ENCODE measurements at regions not wholly inside any gene's neighbourhood (a gene's known extent, or its start where the extent isn't known, plus 50 kb on each side); places are given as distances from the start of the nearest gene placed in this dataset.
A peak's percentile ranks its signal among the peaks of the same experiment; 100 is the strongest.

- Histone ChIP-seq H3K9me3 (no peaks in the 10 kb centered on the region), H3K4me1 (peaks cover 0 to 11% (median 0%) of the 10 kb centered on the region in 4 donors), H3K27ac (no peak overlapping the region), H3K4me3 (no peak overlapping the region), H3K36me3 (no peaks in the 10 kb centered on the region), H3K27me3 (no peaks in the 10 kb centered on the region)
- 26 to 30% methylated on average over 4 of the region's 4 CpGs for WGBS, 2 donors
- TF ChIP-seq POLR2A (IDR thresholded peaks at IDR 0.05) (no peak), CTCF (IDR thresholded peaks at IDR 0.05) (no peak), EP300 (IDR thresholded peaks at IDR 0.05) (no peak)
- peak; percentile 26 to 48 for DNase-seq (ENCODE audit: low spot score in 2 of 2)
These were observed 101.9 kb downstream of the GAS2L3 start for GRCh38 chr12:100675432-100675831.

GRCh38 chr12:100681074-100681473, 107.6 kb downstream of the GAS2L3 start:
- Histone ChIP-seq H3K4me3 (no peak overlapping the region), H3K27me3 (no peaks in the 10 kb centered on the region)

GRCh38 chr12:100682178-100682577, 108.7 kb downstream of the GAS2L3 start:
- TF ChIP-seq POLR2A (IDR thresholded peaks at IDR 0.05): no peak
- H3K27me3 ChIP-seq: no peaks in the 10 kb centered on the region
- WGBS, 2 donors: 73 to 83% methylated on average over 2 of the region's 2 CpGs
- H3K36me3 ChIP-seq: no peaks in the 10 kb centered on the region
- no peaks in the 10 kb centered on the region for H3K4me1 ChIP-seq
- H3K27ac ChIP-seq: no peak overlapping the region
- no peak for DNase-seq (ENCODE audit: low spot score in 2 of 2)
- H3K9me3 ChIP-seq: peaks cover 0 to 7% (median 0%) of the 10 kb centered on the region in 4 donors
- H3K4me3 ChIP-seq: no peak overlapping the region

More at GRCh38 chr12:100681074-100681473, 107.6 kb downstream of the GAS2L3 start:
- TF ChIP-seq POLR2A (IDR thresholded peaks at IDR 0.05): no peak
- TF ChIP-seq CTCF (IDR thresholded peaks at IDR 0.05): no peak
- no peak for TF ChIP-seq EP300 (IDR thresholded peaks at IDR 0.05)
- no peak overlapping the region for H3K27ac ChIP-seq
- peaks cover 0 to 7% (median 0%) of the 10 kb centered on the region in 4 donors for H3K9me3 ChIP-seq
- DNase-seq (ENCODE audit: low spot score in 2 of 2): no peak
- no peaks in the 10 kb centered on the region for H3K36me3 ChIP-seq
- no peaks in the 10 kb centered on the region for H3K4me1 ChIP-seq

GRCh38 chr12:100687686-100688085, 106.9 kb upstream of the ANO4 start:
- no peak overlapping the region for H3K27ac ChIP-seq
- H3K36me3 ChIP-seq: no peaks in the 10 kb centered on the region
- H3K27me3 ChIP-seq: no peaks in the 10 kb centered on the region
- no peaks in the 10 kb centered on the region for H3K4me1 ChIP-seq
- WGBS, 2 donors: 88 to 93% methylated on average over 1 of the region's 1 CpG
- peaks cover 0 to 7% (median 0%) of the 10 kb centered on the region in 4 donors for H3K9me3 ChIP-seq
- H3K4me3 ChIP-seq: no peak overlapping the region
- no peak for DNase-seq (ENCODE audit: low spot score in 2 of 2)
- TF ChIP-seq POLR2A (IDR thresholded peaks at IDR 0.05) (no peak), CTCF (IDR thresholded peaks at IDR 0.05) (no peak), EP300 (IDR thresholded peaks at IDR 0.05) (no peak)

DNA sequence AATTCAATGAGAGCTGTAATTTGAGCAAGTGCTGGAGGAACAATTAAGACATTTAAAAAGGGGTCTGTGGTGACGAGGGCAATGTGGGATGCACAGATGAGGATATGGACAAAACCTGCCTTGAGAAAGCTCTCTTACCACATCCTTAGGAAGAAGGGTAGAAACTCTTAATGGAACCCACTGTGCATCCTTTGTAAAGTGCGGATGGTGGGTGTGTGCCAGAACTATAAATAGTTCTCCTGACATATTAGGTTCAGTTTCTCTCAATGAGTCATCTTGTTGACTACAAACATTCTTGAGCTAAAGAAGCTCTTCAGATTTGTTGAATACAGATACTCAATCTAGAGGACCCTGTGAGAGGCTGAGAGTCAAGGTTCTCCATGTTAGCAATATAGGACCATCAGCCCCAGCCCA, 106.1 kb upstream of the ANO4 start:
- no peaks in the 10 kb centered on the region for H3K4me1 ChIP-seq
- 27 to 39% methylated on average over 2 of the region's 2 CpGs for WGBS, 2 donors
- H3K4me3 ChIP-seq: no peak overlapping the region
- H3K27ac ChIP-seq: no peak overlapping the region
- H3K27me3 ChIP-seq: no peaks in the 10 kb centered on the region
- DNase-seq (ENCODE audit: low spot score in 2 of 2): no peak
- peaks cover 0 to 7% (median 0%) of the 10 kb centered on the region in 4 donors for H3K9me3 ChIP-seq
- TF ChIP-seq POLR2A (IDR thresholded peaks at IDR 0.05): no peak
- TF ChIP-seq CTCF (IDR thresholded peaks at IDR 0.05): no peak
- no peak for TF ChIP-seq EP300 (IDR thresholded peaks at IDR 0.05)
- no peaks in the 10 kb centered on the region for H3K36me3 ChIP-seq

- no peaks in the 10 kb centered on the region for H3K36me3 ChIP-seq
- no peaks in the 10 kb centered on the region for H3K27me3 ChIP-seq
- no peak overlapping the region for H3K27ac ChIP-seq
- no peak for TF ChIP-seq CTCF (IDR thresholded peaks at IDR 0.05)
- WGBS, 2 donors: 80 to 93% methylated on average over 1 of the region's 1 CpG
- H3K4me3 ChIP-seq: no peak overlapping the region
- H3K4me1 ChIP-seq: no peaks in the 10 kb centered on the region
- DNase-seq (ENCODE audit: low spot score in 2 of 2): no peak
- no peaks in the 10 kb centered on the region for H3K9me3 ChIP-seq
These were observed 102.1 kb upstream of the ANO4 start for GRCh38 chr12:100692502-100692901.

All from tibial nerve (tissue), 4 donors.